PC-9 (cell line): ENCODE measurements at regions not wholly inside any gene's neighbourhood (a gene's known extent, or its start where the extent isn't known, plus 50 kb on each side); places are given as distances from the start of the nearest gene placed in this dataset.

Experiments used
- BruUV-seq: library from RNA; stranded (reverse); fragments of 400-500 nt; replicated peaks from 2 replicates; lab custom pipeline; 2021; lab: Mats Ljungman, UMichigan
- CTCF ChIA-PET: fragments of 300-600 bp; sonication (Branson Sonifier 250); formaldehyde crosslinking; loops from one replicate; lab custom pipeline; 2022; ENCODE audit warnings: antibody characterized with exemption; lab: Charles Lee
- POLR2A ChIA-PET: fragments of 300-600 bp; sonication (Branson Sonifier 250); formaldehyde crosslinking; loops from one replicate; lab custom pipeline; 2022; ENCODE audit warnings: antibody characterized with exemption; ENCODE audit not compliant: unreplicated experiment; lab: Charles Lee
- DNase-seq, 2 experiments: peaks; one replicate each; pipeline versions ENCODE4 v3.0.0 to v3.0.0-alpha.2; 2015 to 2022; ENCODE audit warnings: mixed read lengths in 1 of 2
- H2AFZ ChIP-seq: fragments of 200-600 bp; sonication (generic); 2 replicates; pipeline ENCODE4 v1.8.1; 2017; ENCODE audit warnings: antibody characterized with exemption
- H3F3A ChIP-seq: fragments of 200-600 bp; sonication (generic); 2 replicates; pipeline ENCODE4 v1.8.1; 2017; ENCODE audit warnings: antibody characterized with exemption, mild to moderate bottlenecking, low read depth; ENCODE audit not compliant: insufficient read depth
- H3K27ac ChIP-seq: fragments of 200-600 bp; sonication (generic); 2 replicates; pipeline ENCODE4 v1.6.1; 2016; ENCODE audit warnings: mixed run types
- H3K27me3 ChIP-seq: fragments of 200-600 bp; sonication (generic); 2 replicates; pipeline ENCODE4 v1.6.1; 2016; ENCODE audit warnings: low read depth, mixed run types; ENCODE audit not compliant: insufficient read depth
- H3K36me3 ChIP-seq: fragments of 200-600 bp; sonication (generic); 2 replicates; pipeline ENCODE4 v1.6.1; 2016; ENCODE audit warnings: low read depth, mixed run types
- H3K4me1 ChIP-seq: fragments of 200-600 bp; sonication (generic); replicated peaks from 2 replicates; pipeline ENCODE4 v1.6.1; 2016; ENCODE audit warnings: mixed run types; ENCODE audit not compliant: insufficient read depth
- H3K4me2 ChIP-seq: fragments of 200-600 bp; sonication (generic); 2 replicates; pipeline ENCODE4 v1.6.1; 2017; ENCODE audit warnings: mixed run types
- H3K4me3 ChIP-seq: fragments of 200-600 bp; sonication (generic); 2 replicates; pipeline ENCODE4 v1.6.1; 2016; ENCODE audit warnings: mixed run types
- H3K79me2 ChIP-seq: fragments of 200-600 bp; sonication (generic); 2 replicates; pipeline ENCODE4 v1.6.1; 2017; ENCODE audit warnings: low read depth, mixed run types
- H3K9me2 ChIP-seq: fragments of 200-600 bp; sonication (generic); 2 replicates; pipeline ENCODE4 v1.8.1; 2017; ENCODE audit warnings: mild to moderate bottlenecking; ENCODE audit not compliant: insufficient read depth
- H3K9me3 ChIP-seq: fragments of 200-600 bp; sonication (generic); 2 replicates; pipeline ENCODE4 v1.8.1; 2016; ENCODE audit warnings: low read depth; ENCODE audit not compliant: insufficient read depth
- H4K20me1 ChIP-seq: fragments of 200-600 bp; sonication (generic); 2 replicates; pipeline ENCODE4 v1.8.1; 2017; ENCODE audit not compliant: insufficient read depth
- EZH2 ChIP-seq: fragments of 200-600 bp; sonication (generic); IDR thresholded peaks from 2 replicates; pipeline ENCODE4 v1.8.0; 2017; ENCODE audit warnings: antibody characterized with exemption, low read depth
- intact Hi-C: fragments of 100-400 bp; cut with micrococcal nuclease; formaldehyde crosslinking; loops from one replicate; pipeline ENCODE4 v1.10.0; 2022; ENCODE audit not compliant: unreplicated experiment
- TF ChIP-seq, protein P1 (sequence below): fragments of 200-600 bp; sonication (generic); conservative IDR thresholded peaks from 2 replicates; pipeline ENCODE4 v1.6.1; 2017; ENCODE audit warnings: mixed run types, antibody characterized with exemption, mild to moderate bottlenecking, moderate library complexity

- Histone ChIP-seq H3K36me3 (no peaks in the 10 kb centered on the region), H3K27ac (no peak overlapping the region), H3K27me3 (no peaks in the 10 kb centered on the region), H3F3A (no peaks in the 10 kb centered on the region), H3K4me2 (no peak overlapping the region), H3K9me2 (no peaks in the 10 kb centered on the region), H4K20me1 (no peaks in the 10 kb centered on the region), H3K79me2 (no peaks in the 10 kb centered on the region), H3K4me3 (no peak overlapping the region), H3K9me3 (no peaks in the 10 kb centered on the region), H3K4me1 (no peaks in the 10 kb centered on the region), H2AFZ (no peak overlapping the region)
- ChIA-PET CTCF (interaction anchor here (0.7 kb wide), 1 partner anchor 9 kb away, joined by 7 read pairs; no protein-coding TSS in a partner anchor), POLR2A (no interaction called here)
- intact Hi-C loops = no loop called here
- TF ChIP-seq, protein P1, sequence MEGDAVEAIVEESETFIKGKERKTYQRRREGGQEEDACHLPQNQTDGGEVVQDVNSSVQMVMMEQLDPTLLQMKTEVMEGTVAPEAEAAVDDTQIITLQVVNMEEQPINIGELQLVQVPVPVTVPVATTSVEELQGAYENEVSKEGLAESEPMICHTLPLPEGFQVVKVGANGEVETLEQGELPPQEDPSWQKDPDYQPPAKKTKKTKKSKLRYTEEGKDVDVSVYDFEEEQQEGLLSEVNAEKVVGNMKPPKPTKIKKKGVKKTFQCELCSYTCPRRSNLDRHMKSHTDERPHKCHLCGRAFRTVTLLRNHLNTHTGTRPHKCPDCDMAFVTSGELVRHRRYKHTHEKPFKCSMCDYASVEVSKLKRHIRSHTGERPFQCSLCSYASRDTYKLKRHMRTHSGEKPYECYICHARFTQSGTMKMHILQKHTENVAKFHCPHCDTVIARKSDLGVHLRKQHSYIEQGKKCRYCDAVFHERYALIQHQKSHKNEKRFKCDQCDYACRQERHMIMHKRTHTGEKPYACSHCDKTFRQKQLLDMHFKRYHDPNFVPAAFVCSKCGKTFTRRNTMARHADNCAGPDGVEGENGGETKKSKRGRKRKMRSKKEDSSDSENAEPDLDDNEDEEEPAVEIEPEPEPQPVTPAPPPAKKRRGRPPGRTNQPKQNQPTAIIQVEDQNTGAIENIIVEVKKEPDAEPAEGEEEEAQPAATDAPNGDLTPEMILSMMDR = no peak
- no peak for TF ChIP-seq EZH2
- no TSS peak for BruUV-seq
- DNase-seq = no peak
These were observed 194.6 kb upstream of the DACH1 start for GRCh38 chr13:72061613-72062012.

DNA sequence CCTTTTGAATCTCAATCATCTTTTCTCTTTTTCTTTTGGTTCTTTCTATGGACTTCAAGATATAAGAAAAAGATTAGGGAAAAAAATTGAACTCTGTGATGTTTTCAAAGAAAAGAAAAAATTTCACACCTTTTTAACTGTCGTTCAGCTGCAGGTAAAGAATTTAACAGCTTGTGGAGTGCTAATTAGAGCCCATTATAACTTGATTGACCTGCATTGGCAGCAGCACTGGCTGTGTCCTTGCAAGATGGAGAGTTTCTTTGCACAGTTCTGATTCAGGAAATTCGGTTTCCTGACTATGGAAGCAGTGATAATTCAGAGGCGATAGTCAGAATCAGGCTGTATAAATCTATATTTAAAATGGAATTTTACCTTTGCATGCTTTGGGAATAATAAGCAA is 183.2 kb upstream of the DACH1 start:
- H3K36me3 ChIP-seq = no peaks in the 10 kb centered on the region
- H4K20me1 ChIP-seq = no peaks in the 10 kb centered on the region
- no peaks in the 10 kb centered on the region for H3K4me1 ChIP-seq
- H3K4me3 ChIP-seq = no peak overlapping the region
- no TSS peak for BruUV-seq
- CTCF ChIA-PET = no interaction called here
- no peaks in the 10 kb centered on the region for H3K27me3 ChIP-seq
- DNase-seq = no peak
- H3K27ac ChIP-seq = no peak overlapping the region
- no peaks in the 10 kb centered on the region for H3F3A ChIP-seq
- intact Hi-C loops = no loop called here
- no peak overlapping the region for H3K4me2 ChIP-seq
- no peaks in the 10 kb centered on the region for H3K79me2 ChIP-seq
- POLR2A ChIA-PET = no interaction called here
- no peak overlapping the region for H2AFZ ChIP-seq
- H3K9me3 ChIP-seq = no peaks in the 10 kb centered on the region
- no peaks in the 10 kb centered on the region for H3K9me2 ChIP-seq
- no peak for TF ChIP-seq EZH2
- TF ChIP-seq, protein P1 = no peak

DNA sequence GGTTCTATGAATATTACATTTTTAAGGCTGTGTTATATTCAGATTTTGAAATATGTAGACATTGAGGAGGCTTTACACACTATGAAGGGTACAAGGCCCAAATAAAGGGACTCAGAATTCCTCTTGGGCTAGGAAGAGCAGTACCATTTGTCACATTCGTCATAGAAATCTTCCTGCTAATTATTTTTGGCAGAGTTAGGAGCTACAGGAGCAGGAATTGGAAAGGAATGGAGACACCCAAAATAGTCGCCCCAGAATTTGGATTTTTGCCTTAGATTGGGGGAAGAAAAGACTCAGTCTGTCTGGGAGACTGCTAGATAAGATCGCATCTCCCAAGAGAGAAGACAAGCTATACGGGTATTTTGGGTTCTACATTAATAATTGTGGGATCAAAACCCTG is 176.4 kb upstream of the DACH1 start:
- intact Hi-C loops = no loop called here
- DNase-seq = no peak
- Histone ChIP-seq H3F3A (no peaks in the 10 kb centered on the region), H3K27me3 (no peaks in the 10 kb centered on the region), H3K79me2 (no peaks in the 10 kb centered on the region), H3K4me3 (no peak overlapping the region), H2AFZ (no peak overlapping the region), H3K27ac (no peak overlapping the region), H3K9me2 (no peaks in the 10 kb centered on the region), H3K4me2 (no peak overlapping the region), H3K9me3 (no peaks in the 10 kb centered on the region; the same call in 1 of the 2 replicates), H3K36me3 (no peaks in the 10 kb centered on the region), H3K4me1 (no peaks in the 10 kb centered on the region), H4K20me1 (no peaks in the 10 kb centered on the region)
- BruUV-seq = no TSS peak
- ChIA-PET CTCF (no interaction called here), POLR2A (no interaction called here)
- TF ChIP-seq, protein P1 = no peak
- TF ChIP-seq EZH2 = no peak
